Adrenal gland (tissue), 5 donors: ENCODE measurements at regions not wholly inside any gene's neighbourhood (a gene's known extent, or its start where the extent isn't known, plus 50 kb on each side); places are given as distances from the start of the nearest gene placed in this dataset.

Experiments used
- POLR2A ChIP-seq, 2 donors: fragments of 450-650 bp; IDR thresholded peaks; one replicate each; pipeline ENCODE4 v1.6.1; 2017; ENCODE audit warnings: antibody characterized with exemption in 2 of 2, mild to moderate bottlenecking in 2 of 2, moderate library complexity in 1 of 2
- TF ChIP-seq, protein P1 (sequence below), 6 experiments: fragments of 450-650 bp in 4 of 6; fragments of 200-600 bp in 2 of 6; sonication (generic) in 1 of 6; IDR thresholded peaks; 1 replicate in 5 of 6; 2 replicates in 1 of 6; pipeline versions ENCODE4 v1.5.1 to v1.8.0; 2016 to 2021; ENCODE audit warnings: antibody characterized with exemption in 6 of 6, mild to moderate bottlenecking in 2 of 6, moderate library complexity in 1 of 6
- donor health status: DM: no; HTN: no; CAD: no.

DNA sequence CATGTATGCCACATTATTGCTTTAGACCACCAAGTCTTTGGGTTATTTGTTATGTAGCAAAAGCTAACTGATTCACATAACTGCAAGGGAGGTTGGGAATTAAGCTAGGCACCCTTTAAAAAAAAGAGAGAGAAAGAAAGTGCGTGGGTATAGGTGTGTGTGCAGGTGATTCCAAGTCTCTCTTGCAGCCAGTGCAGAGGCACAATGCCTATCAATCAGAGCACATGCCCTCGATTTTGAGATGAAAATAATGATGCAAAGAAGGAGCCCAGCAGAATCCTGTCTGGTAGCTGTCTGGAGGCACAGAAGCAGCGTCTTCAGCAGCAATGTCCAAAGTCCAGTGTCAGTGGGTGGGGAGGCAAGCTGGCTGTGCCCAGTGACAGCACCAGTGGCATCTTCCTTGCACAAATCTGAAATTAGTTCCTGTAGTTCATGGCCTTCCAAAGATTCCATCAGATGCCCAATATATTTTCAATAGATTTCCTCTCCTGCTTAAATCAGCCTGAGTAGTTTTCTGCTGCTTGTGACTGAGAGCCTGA, 62.4 kb upstream of the TBPL2 start:
- TF ChIP-seq, protein P1, sequence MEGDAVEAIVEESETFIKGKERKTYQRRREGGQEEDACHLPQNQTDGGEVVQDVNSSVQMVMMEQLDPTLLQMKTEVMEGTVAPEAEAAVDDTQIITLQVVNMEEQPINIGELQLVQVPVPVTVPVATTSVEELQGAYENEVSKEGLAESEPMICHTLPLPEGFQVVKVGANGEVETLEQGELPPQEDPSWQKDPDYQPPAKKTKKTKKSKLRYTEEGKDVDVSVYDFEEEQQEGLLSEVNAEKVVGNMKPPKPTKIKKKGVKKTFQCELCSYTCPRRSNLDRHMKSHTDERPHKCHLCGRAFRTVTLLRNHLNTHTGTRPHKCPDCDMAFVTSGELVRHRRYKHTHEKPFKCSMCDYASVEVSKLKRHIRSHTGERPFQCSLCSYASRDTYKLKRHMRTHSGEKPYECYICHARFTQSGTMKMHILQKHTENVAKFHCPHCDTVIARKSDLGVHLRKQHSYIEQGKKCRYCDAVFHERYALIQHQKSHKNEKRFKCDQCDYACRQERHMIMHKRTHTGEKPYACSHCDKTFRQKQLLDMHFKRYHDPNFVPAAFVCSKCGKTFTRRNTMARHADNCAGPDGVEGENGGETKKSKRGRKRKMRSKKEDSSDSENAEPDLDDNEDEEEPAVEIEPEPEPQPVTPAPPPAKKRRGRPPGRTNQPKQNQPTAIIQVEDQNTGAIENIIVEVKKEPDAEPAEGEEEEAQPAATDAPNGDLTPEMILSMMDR (IDR thresholded peaks at IDR 0.05), result no peak
- no peak for TF ChIP-seq POLR2A (IDR thresholded peaks at IDR 0.05)
